Progenitor cell of endocrine pancreas (in vitro differentiated cells): ENCODE measurements at regions not wholly inside any gene's neighbourhood (a gene's known extent, or its start where the extent isn't known, plus 50 kb on each side); places are given as distances from the start of the nearest gene placed in this dataset.

Experiments
- DNase-seq: peaks from one replicate; pipeline ENCODE4 v3.0.0; 2021; ENCODE audit warnings: low spot score; ENCODE audit not compliant: unreplicated experiment
- H3K27ac Mint-ChIP-seq: 2 replicates; pipeline ENCODE4 v1.8.0; 2021; ENCODE audit warnings: mild to moderate bottlenecking, moderate library complexity, mixed read lengths
- H3K27me3 Mint-ChIP-seq: 2 replicates; pipeline ENCODE4 v1.8.0; 2021; ENCODE audit warnings: mixed read lengths
- H3K36me3 Mint-ChIP-seq: 2 replicates; pipeline ENCODE4 v1.8.0; 2022; ENCODE audit warnings: mixed read lengths; ENCODE audit not compliant: insufficient read depth
- H3K4me1 Mint-ChIP-seq: 2 replicates; pipeline ENCODE4 v1.8.0; 2021; ENCODE audit warnings: low read depth, mixed read lengths
- H3K4me3 Mint-ChIP-seq: 2 replicates; pipeline ENCODE4 v1.8.0; 2021; ENCODE audit warnings: low read depth, mild to moderate bottlenecking, moderate library complexity, mixed read lengths
- H3K9me3 Mint-ChIP-seq: 2 replicates; pipeline ENCODE4 v1.8.0; 2021; ENCODE audit warnings: low read depth, mixed read lengths
- TF ChIP-seq, protein P1 (sequence below): fragments of 200-600 bp; sonication (generic); IDR thresholded peaks from one replicate; pipeline ENCODE4 v1.5.0; 2021; ENCODE audit warnings: antibody characterized with exemption, mild to moderate bottlenecking; ENCODE audit not compliant: unreplicated experiment

DNA sequence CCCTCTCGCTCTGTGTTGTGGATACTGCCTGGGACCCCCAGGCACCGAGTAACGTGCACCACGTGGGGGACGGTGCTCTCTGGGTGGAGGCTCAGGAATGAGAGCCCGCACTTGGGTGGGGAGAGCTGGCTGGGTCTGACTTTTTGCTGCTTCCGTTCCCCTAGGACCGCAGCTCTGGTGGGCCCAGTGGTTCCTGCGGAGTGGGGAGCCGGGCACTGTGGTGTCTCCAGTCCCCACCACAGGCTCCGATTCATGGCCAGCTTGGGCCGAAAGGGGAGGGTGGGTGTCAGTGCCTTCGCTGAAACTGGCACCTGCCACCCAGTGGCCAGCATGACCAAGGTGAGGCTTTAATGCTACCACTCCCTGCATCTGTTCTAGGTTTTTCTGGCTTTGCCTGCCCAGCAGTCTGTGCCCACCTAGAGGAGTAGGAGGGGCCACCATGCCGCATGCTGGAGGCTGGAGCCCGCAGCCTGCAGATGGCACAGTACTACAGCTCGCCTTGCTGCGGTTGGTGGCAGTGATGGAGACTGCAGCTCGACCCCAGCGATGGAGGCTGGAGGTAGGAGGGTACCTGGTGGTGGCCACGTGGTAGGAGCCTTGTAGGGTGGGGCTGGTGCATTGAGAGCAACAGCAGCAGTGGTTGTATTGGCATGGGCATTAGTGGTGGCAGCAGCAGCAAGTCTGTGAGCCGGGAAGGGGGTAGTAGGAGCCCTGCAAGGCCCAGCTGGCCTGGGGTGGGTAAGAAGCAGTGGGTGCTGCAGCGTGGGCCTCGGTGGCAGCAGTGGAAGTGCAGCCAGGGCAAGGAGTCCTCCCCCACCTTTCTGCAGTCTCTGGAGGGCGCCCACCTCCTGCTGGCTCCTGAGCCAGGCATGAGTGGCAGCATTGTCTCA is 118.8 kb upstream of the VPREB1 start:
- no peak overlapping the region for H3K4me3 Mint-ChIP-seq
- no peaks in the 10 kb centered on the region for H3K4me1 Mint-ChIP-seq
- peaks cover 3% of the 10 kb centered on the region for H3K9me3 Mint-ChIP-seq
- no peaks in the 10 kb centered on the region for H3K36me3 Mint-ChIP-seq
- TF ChIP-seq, protein P1, sequence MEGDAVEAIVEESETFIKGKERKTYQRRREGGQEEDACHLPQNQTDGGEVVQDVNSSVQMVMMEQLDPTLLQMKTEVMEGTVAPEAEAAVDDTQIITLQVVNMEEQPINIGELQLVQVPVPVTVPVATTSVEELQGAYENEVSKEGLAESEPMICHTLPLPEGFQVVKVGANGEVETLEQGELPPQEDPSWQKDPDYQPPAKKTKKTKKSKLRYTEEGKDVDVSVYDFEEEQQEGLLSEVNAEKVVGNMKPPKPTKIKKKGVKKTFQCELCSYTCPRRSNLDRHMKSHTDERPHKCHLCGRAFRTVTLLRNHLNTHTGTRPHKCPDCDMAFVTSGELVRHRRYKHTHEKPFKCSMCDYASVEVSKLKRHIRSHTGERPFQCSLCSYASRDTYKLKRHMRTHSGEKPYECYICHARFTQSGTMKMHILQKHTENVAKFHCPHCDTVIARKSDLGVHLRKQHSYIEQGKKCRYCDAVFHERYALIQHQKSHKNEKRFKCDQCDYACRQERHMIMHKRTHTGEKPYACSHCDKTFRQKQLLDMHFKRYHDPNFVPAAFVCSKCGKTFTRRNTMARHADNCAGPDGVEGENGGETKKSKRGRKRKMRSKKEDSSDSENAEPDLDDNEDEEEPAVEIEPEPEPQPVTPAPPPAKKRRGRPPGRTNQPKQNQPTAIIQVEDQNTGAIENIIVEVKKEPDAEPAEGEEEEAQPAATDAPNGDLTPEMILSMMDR, result no peak
- DNase-seq, result no peak
- H3K27me3 Mint-ChIP-seq, result peaks cover 74% of the 10 kb centered on the region
- H3K27ac Mint-ChIP-seq, result no peak overlapping the region

- Mint-ChIP-seq H3K27me3 (peaks cover 72% of the 10 kb centered on the region), H3K4me1 (no peaks in the 10 kb centered on the region), H3K27ac (no peak overlapping the region), H3K4me3 (no peak overlapping the region), H3K36me3 (no peaks in the 10 kb centered on the region), H3K9me3 (peaks cover 3% of the 10 kb centered on the region)
- TF ChIP-seq, protein P1, result no peak
- DNase-seq, result no peak
Observed at GRCh38 chr22:22125028-22125578, 119.5 kb upstream of the VPREB1 start.

DNA sequence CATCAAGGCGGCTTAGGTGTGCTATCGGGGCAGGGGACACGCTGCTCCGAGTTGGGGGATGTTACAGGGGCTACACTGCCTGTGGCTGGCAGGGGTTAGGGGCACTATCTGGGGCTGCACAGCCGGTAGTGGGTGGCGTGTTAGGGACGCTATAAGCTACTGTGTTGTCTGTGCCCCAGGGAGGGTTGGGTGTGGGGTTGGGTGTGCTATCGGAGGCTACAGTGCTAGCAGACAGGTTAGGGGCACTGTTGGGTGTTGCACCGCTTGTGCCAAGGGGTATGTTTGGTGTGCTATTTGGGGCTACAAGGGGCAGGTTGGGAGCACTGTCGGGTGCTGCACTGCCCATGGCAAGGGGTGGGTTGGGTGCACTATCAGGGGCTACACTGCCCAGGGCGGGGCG is 120.2 kb upstream of the VPREB1 start:
- Mint-ChIP-seq H3K27me3 (peaks cover 68% of the 10 kb centered on the region), H3K4me3 (no peak overlapping the region), H3K9me3 (peaks cover 3% of the 10 kb centered on the region), H3K27ac (no peak overlapping the region), H3K36me3 (no peaks in the 10 kb centered on the region), H3K4me1 (no peaks in the 10 kb centered on the region)
- TF ChIP-seq, protein P1, result no peak
- DNase-seq, result no peak

- no peak overlapping the region for H3K4me3 Mint-ChIP-seq
- peaks cover 68% of the 10 kb centered on the region for H3K27me3 Mint-ChIP-seq
- no peaks in the 10 kb centered on the region for H3K36me3 Mint-ChIP-seq
- H3K9me3 Mint-ChIP-seq, result peaks cover 3% of the 10 kb centered on the region
- no peak for DNase-seq
- TF ChIP-seq, protein P1, result no peak
- H3K4me1 Mint-ChIP-seq, result no peaks in the 10 kb centered on the region
- no peak overlapping the region for H3K27ac Mint-ChIP-seq
Observed at GRCh38 chr22:22123960-22124278, 120.7 kb upstream of the VPREB1 start.

GRCh38 chr22:22123118-22123959 is 121.2 kb upstream of the VPREB1 start:
- Mint-ChIP-seq H3K9me3 (peaks cover 3% of the 10 kb centered on the region), H3K27ac (no peak overlapping the region), H3K4me1 (no peaks in the 10 kb centered on the region), H3K36me3 (no peaks in the 10 kb centered on the region), H3K4me3 (no peak overlapping the region), H3K27me3 (peaks cover 68% of the 10 kb centered on the region)
- no peak for DNase-seq
- TF ChIP-seq, protein P1, result no peak
